ENCODE measurements at regions not wholly inside any gene's neighbourhood (a gene's known extent, or its start where the extent isn't known, plus 50 kb on each side); places are given as distances from the start of the nearest gene placed in this dataset.

GRCh38 chr18:64248836-64249235 lies 99.9 kb upstream of the LINC00305 start:
- no peak overlapping the region for H2BK12ac ChIP-seq (ENCODE audit: insufficient read length, low read depth, low read length)
- H3K4me1 Mint-ChIP-seq: peaks cover 11 to 14% of the 10 kb centered on the region in 2 experiments
- H2AFZ ChIP-seq (ENCODE audit: low read length): no peak overlapping the region
- no peak overlapping the region for H2BK15ac ChIP-seq (ENCODE audit: low read depth, low read length)
- H4K20me1 ChIP-seq (ENCODE audit: control insufficient read depth, insufficient read depth, insufficient read length): no peaks in the 10 kb centered on the region
- H3K56ac ChIP-seq (ENCODE audit: insufficient read length, low read depth, low read length): no peak overlapping the region
- H4K91ac ChIP-seq (ENCODE audit: insufficient read length, low read depth, low read length): no peak overlapping the region
- no peak overlapping the region for H4K8ac ChIP-seq (replicated peaks; ENCODE audit: insufficient read length, low read depth, low read length)
- H3K14ac ChIP-seq (ENCODE audit: insufficient read depth, low read length): no peak overlapping the region
- no peak overlapping the region for H2BK20ac ChIP-seq (ENCODE audit: low read depth, low read length, poor library complexity, severe bottlenecking)
- no peak overlapping the region for H3K18ac ChIP-seq (ENCODE audit: insufficient read length, low read depth, low read length)
- no peaks in the 10 kb centered on the region for H3K79me2 ChIP-seq (ENCODE audit: insufficient read depth, low read length)
- no peaks in the 10 kb centered on the region for H3K23me2 ChIP-seq (ENCODE audit: insufficient read length, low read depth, low read length, poor library complexity, severe bottlenecking)
- TF ChIP-seq CTCF (conservative IDR thresholded peaks at IDR 0.05): no peak
- no peak overlapping the region for H2BK120ac ChIP-seq (ENCODE audit: low read depth, low read length, poor library complexity, severe bottlenecking)
- no peaks in the 10 kb centered on the region for H3K79me1 ChIP-seq (ENCODE audit: insufficient read depth, low read depth, low read length, poor library complexity, severe bottlenecking)
- no peak overlapping the region for H3K9ac ChIP-seq (ENCODE audit: extremely low read depth, insufficient read length, low read length)
- no peak overlapping the region for H4K5ac ChIP-seq (ENCODE audit: insufficient read length, low read depth, low read length)
- H3K4me3 Mint-ChIP-seq: no peak overlapping the region
- H3K27ac ChIP-seq (ENCODE audit: insufficient read length, low read depth, low read length): no peak overlapping the region
- no peak overlapping the region for H3K27ac Mint-ChIP-seq
- no peak for DNase-seq
- no peak overlapping the region for H3K23ac ChIP-seq (ENCODE audit: insufficient read length, low read depth, low read length)
- no peak overlapping the region for H2AK5ac ChIP-seq (ENCODE audit: insufficient read length, low read length)
- no peak overlapping the region for H3T11ph ChIP-seq (ENCODE audit: low read length)
- H3K9me3 ChIP-seq (ENCODE audit: control insufficient read depth, low read depth, low read length): no peaks in the 10 kb centered on the region
- no peaks in the 10 kb centered on the region for H3K27me3 Mint-ChIP-seq (ENCODE audit: low read depth)
- no peak overlapping the region for H2BK5ac ChIP-seq (ENCODE audit: insufficient read length, low read length)
- WGBS (ENCODE audit: extremely low coverage, insufficient read length, low lambda C conversion rate): no CpG with 5 or more reads among the region's 8 CpGs
- H3K4me2 ChIP-seq (ENCODE audit: insufficient read depth, insufficient read length, low read length): no peak overlapping the region
- no peaks in the 10 kb centered on the region; a peak in 1 of 5 replicates for H3K9me3 Mint-ChIP-seq
- no peaks in the 10 kb centered on the region for H3K36me3 Mint-ChIP-seq (ENCODE audit: insufficient read depth in 1 of 3, low read depth in 3 of 3)
- no peaks in the 10 kb centered on the region; the same call in none of the 2 replicates for H3K4me1 ChIP-seq (ENCODE audit: insufficient read depth, low read length)
- no peaks in the 10 kb centered on the region for H3K27me3 ChIP-seq (ENCODE audit: insufficient read depth, low read length)
- no peak overlapping the region for H3K4ac ChIP-seq (ENCODE audit: low read depth, low read length)
